Breast epithelium (tissue), 4 donors: ENCODE measurements at regions not wholly inside any gene's neighbourhood (a gene's known extent, or its start where the extent isn't known, plus 50 kb on each side); places are given as distances from the start of the nearest gene placed in this dataset.
"Not testable (repeated sequence)": the region's sequence is repeated elsewhere in the genome, so short reads cannot be mapped to it uniquely, and the experiment has no call there.

Experiments
- DNase-seq, 2 donors: peaks; one replicate each; pipeline ENCODE4 v3.0.0-alpha.2; 2019; ENCODE audit warnings: low spot score in 2 of 2
- H3K27ac ChIP-seq, 2 donors: fragments of 200-600 bp; sonication (generic) in 1 of 2; one replicate each; pipeline ENCODE4 v1.5.1; 2016 to 2019; ENCODE audit warnings: mild to moderate bottlenecking in 1 of 2
- H3K27me3 ChIP-seq, 2 donors: fragments of 200-600 bp; sonication (generic) in 1 of 2; one replicate each; pipeline versions ENCODE4 v1.5.1 to v1.6.0; 2017 to 2019; ENCODE audit warnings: control low read depth in 1 of 2, mild to moderate bottlenecking in 1 of 2
- H3K36me3 ChIP-seq: fragments of 200-600 bp; one replicate; pipeline ENCODE4 v1.5.1; 2019
- H3K4me1 ChIP-seq, 2 donors: fragments of 200-600 bp; sonication (generic); one replicate each; pipeline ENCODE4 v1.5.1; 2016 to 2019; ENCODE audit warnings: control low read depth in 1 of 2
- H3K4me3 ChIP-seq, 3 donors: fragments of 200-600 bp; sonication (generic); 1 replicate in 2 of 3; 2 replicates in 1 of 3; pipeline ENCODE4 v1.5.1; 2016 to 2019; ENCODE audit warnings: mild to moderate bottlenecking in 3 of 3, moderate library complexity in 2 of 3
- H3K9me3 ChIP-seq, 2 donors: fragments of 200-600 bp; sonication (generic) in 1 of 2; one replicate each; pipeline ENCODE4 v1.5.1; 2016 to 2019; ENCODE audit warnings: control low read depth in 1 of 2
- CTCF ChIP-seq, 3 donors: fragments of 450-650 bp; IDR thresholded peaks; one replicate each; pipeline ENCODE4 v1.5.1; 2016 to 2017; ENCODE audit warnings: antibody characterized with exemption in 3 of 3, mild to moderate bottlenecking in 3 of 3, moderate library complexity in 3 of 3
- POLR2A ChIP-seq: fragments of 450-650 bp; IDR thresholded peaks from one replicate; pipeline ENCODE4 v1.6.1; 2016; ENCODE audit warnings: antibody characterized with exemption, mild to moderate bottlenecking, moderate library complexity
- POLR2AphosphoS5 ChIP-seq, 3 donors: sonication (generic); formaldehyde crosslinking; IDR thresholded peaks; one replicate each; pipeline ENCODE4 v1.6.1; 2017; ENCODE audit warnings: antibody characterized with exemption in 3 of 3
- intact Hi-C: fragments of 100-400 bp; cut with DNase I; formaldehyde crosslinking; loops from one replicate; pipeline ENCODE4 v1.15.1; 2023; ENCODE audit warnings: low total_unique reads

- H3K4me1 ChIP-seq = no peaks in the 10 kb centered on the region
Measured at GRCh38 chr9:96056226-96056625, 180.7 kb downstream of the ERCC6L2 start.

DNA sequence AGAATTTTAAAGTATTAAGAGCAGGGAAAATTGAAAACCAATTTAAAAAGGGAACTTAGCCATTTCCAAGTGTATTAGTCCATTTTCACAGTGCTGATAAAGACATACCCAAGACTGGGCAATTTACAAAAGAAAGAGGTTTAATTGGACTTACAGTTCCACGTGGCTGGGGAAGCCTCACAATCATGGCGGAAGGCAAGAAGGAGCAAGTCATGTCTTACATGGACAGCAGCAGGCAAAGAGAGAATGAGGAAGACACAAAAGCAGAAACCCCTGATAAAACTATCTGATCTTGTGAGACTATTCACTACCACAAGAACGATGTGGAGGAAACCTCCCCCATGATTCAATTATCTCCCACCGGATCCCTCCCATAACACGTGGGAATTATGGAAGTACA lies 178.8 kb downstream of the ERCC6L2 start:
- H3K9me3 ChIP-seq, H3K27ac ChIP-seq, H3K27me3 ChIP-seq: not testable (repeated sequence)

More at GRCh38 chr9:96056226-96056625, 180.7 kb downstream of the ERCC6L2 start:
- H3K27me3 ChIP-seq = no peaks in the 10 kb centered on the region
- H3K27ac ChIP-seq = no peak overlapping the region
- intact Hi-C loops = no loop called here
- H3K4me3 ChIP-seq = no peak overlapping the region
- no peaks in the 10 kb centered on the region for H3K36me3 ChIP-seq
- no peaks in the 10 kb centered on the region for H3K9me3 ChIP-seq
- TF ChIP-seq CTCF (IDR thresholded peaks at IDR 0.05) (no peak), POLR2AphosphoS5 (IDR thresholded peaks at IDR 0.05) (no peak), POLR2A (no peak)
- no peak for DNase-seq

GRCh38 chr9:96052686-96053085 lies 177.2 kb downstream of the ERCC6L2 start:
- no peaks in the 10 kb centered on the region for H3K4me1 ChIP-seq
- no peaks in the 10 kb centered on the region for H3K9me3 ChIP-seq
- TF ChIP-seq POLR2AphosphoS5 (IDR thresholded peaks at IDR 0.05) (no peak), POLR2A (no peak), CTCF (IDR thresholded peaks at IDR 0.05) (no peak)
- H3K36me3 ChIP-seq = no peaks in the 10 kb centered on the region
- H3K27me3 ChIP-seq = no peaks in the 10 kb centered on the region
- intact Hi-C loops = no loop called here
- H3K4me3 ChIP-seq = no peak overlapping the region
- H3K27ac ChIP-seq = no peak overlapping the region
- DNase-seq = no peak

More for the DNA sequence above, 178.8 kb downstream of the ERCC6L2 start:
- DNase-seq, H3K4me1 ChIP-seq, H3K36me3 ChIP-seq, H3K4me3 ChIP-seq, intact Hi-C loops: not testable (repeated sequence)

DNA sequence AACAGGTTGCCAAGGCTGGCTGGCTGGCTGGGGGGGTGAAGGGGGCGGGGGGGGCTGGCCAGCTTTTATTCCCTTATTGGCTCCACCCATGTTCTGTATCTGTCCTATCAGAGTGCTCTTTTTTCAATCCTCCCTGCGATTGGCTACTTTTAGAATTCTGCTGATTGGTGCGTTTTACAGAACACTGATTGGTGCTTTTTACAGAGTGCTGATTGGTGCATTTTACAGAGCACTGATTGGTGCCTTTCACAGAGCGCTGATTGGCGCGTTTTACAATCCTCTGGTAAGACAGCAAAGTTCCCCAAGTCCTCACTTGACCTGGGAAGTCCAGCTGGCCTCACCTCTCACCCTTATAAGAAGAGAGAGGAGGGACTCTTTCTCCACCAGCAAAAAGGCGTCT lies 175.9 kb downstream of the ERCC6L2 start:
- no peaks in the 10 kb centered on the region for H3K4me1 ChIP-seq
- no peak overlapping the region for H3K4me3 ChIP-seq
- no peaks in the 10 kb centered on the region for H3K36me3 ChIP-seq
- no peak for TF ChIP-seq POLR2A
- TF ChIP-seq CTCF (IDR thresholded peaks at IDR 0.05) = no peak
- no peak for TF ChIP-seq POLR2AphosphoS5 (IDR thresholded peaks at IDR 0.05)
- H3K9me3 ChIP-seq = no peaks in the 10 kb centered on the region
- no peaks in the 10 kb centered on the region for H3K27me3 ChIP-seq
- no peak for DNase-seq
- no peak overlapping the region for H3K27ac ChIP-seq
- intact Hi-C loops = no loop called here

DNA sequence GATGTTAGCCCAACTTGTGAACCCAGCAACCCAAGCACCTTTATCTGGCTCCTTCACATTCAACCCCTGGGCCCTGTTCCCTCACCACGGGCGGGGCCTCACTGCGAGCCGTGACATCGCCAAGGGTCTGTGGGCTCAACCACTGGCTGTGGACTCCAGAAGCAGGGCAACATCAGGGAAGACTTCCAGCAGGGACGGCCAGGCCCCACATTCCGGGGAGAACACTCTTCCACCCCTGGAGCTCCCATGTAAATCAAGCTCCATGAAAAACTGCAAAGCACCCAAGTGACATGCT lies 175.3 kb downstream of the ERCC6L2 start:
- intact Hi-C loops = no loop called here
- Histone ChIP-seq H3K9me3 (no peaks in the 10 kb centered on the region), H3K4me3 (no peak overlapping the region), H3K4me1 (no peaks in the 10 kb centered on the region), H3K27me3 (no peaks in the 10 kb centered on the region), H3K36me3 (no peaks in the 10 kb centered on the region), H3K27ac (no peak overlapping the region)
- no peak for DNase-seq
- TF ChIP-seq CTCF (IDR thresholded peaks at IDR 0.05) (no peak), POLR2AphosphoS5 (IDR thresholded peaks at IDR 0.05) (no peak), POLR2A (no peak)
